ENCODE measurements at regions not wholly inside any gene's neighbourhood (a gene's known extent, or its start where the extent isn't known, plus 50 kb on each side); places are given as distances from the start of the nearest gene placed in this dataset.

DNA sequence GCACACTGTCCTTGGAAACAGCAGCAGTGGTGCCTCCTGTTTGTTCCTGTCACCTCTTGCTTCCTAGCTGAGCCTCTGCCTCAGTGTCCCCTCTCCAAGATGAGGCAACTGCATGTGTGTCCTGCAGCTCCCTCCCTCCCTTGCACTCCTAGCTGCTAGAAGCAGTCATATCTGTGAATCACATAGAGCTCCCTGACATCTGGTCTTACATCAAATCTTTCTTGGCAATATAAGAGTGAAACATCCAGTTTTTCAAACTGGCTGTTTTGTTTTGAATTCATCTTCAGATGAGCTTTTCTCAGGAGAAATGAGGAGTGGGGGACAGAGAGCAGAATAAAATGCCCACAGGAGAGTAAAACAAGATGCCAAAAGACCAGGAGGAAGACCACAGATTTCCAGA is 103.7 kb downstream of the VCPKMT start:
- TF ChIP-seq, protein P1, sequence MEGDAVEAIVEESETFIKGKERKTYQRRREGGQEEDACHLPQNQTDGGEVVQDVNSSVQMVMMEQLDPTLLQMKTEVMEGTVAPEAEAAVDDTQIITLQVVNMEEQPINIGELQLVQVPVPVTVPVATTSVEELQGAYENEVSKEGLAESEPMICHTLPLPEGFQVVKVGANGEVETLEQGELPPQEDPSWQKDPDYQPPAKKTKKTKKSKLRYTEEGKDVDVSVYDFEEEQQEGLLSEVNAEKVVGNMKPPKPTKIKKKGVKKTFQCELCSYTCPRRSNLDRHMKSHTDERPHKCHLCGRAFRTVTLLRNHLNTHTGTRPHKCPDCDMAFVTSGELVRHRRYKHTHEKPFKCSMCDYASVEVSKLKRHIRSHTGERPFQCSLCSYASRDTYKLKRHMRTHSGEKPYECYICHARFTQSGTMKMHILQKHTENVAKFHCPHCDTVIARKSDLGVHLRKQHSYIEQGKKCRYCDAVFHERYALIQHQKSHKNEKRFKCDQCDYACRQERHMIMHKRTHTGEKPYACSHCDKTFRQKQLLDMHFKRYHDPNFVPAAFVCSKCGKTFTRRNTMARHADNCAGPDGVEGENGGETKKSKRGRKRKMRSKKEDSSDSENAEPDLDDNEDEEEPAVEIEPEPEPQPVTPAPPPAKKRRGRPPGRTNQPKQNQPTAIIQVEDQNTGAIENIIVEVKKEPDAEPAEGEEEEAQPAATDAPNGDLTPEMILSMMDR (IDR thresholded peaks at IDR 0.05) = no peak
- no peak for TF ChIP-seq POLR2A (IDR thresholded peaks at IDR 0.05)

Measured in heart left ventricle (tissue), 13 donors.